ENCODE measurements at regions not wholly inside any gene's neighbourhood (a gene's known extent, or its start where the extent isn't known, plus 50 kb on each side); places are given as distances from the start of the nearest gene placed in this dataset.
"Not testable (repeated sequence)": the region's sequence is repeated elsewhere in the genome, so short reads cannot be mapped to it uniquely, and the experiment has no call there.

DNA sequence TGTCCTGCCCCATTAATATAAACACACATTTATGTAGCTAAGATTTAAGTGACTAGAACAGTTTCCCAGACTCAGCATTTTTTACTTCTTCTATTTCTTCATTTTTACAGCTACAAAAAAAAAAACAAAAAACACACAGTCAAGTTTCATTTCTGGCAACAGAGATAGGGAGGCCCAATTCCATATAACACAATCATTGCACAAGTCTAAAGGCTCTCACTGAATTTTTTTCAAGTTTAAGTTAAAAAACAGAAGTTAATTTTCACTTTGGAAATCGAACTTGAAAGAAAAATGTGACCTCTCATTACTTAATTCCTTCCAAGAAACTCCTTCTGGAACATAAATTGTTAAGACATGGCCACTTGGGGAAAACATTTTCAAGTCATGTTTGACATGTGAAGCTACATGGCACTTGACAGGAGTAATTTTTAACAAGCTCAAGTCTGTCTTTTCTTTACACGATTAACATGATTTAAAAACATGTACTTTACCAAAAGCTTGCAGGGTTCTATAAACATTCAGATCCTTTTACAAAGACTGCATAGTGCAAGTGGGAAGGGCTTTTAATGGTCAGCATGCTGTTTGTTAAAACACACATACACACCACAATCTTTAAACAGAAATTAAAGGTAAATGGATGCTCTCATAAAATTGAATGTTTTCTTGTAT, 100.1 kb upstream of the CCDC28A start:
- TF ChIP-seq, protein P1, sequence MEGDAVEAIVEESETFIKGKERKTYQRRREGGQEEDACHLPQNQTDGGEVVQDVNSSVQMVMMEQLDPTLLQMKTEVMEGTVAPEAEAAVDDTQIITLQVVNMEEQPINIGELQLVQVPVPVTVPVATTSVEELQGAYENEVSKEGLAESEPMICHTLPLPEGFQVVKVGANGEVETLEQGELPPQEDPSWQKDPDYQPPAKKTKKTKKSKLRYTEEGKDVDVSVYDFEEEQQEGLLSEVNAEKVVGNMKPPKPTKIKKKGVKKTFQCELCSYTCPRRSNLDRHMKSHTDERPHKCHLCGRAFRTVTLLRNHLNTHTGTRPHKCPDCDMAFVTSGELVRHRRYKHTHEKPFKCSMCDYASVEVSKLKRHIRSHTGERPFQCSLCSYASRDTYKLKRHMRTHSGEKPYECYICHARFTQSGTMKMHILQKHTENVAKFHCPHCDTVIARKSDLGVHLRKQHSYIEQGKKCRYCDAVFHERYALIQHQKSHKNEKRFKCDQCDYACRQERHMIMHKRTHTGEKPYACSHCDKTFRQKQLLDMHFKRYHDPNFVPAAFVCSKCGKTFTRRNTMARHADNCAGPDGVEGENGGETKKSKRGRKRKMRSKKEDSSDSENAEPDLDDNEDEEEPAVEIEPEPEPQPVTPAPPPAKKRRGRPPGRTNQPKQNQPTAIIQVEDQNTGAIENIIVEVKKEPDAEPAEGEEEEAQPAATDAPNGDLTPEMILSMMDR (IDR thresholded peaks at IDR 0.05; ENCODE audit: low read depth, low read length, missing control alignments) = no peak
- no peak overlapping the region for H3K27ac ChIP-seq
- H3K4me3 ChIP-seq (ENCODE audit: low read depth, low read length) = no peak overlapping the region
- in situ Hi-C loops (cut with HindIII; ENCODE audit: low pct_ligation_motif_present, low sequenced_read_pairs) = no loop called here
- no peaks in the 10 kb centered on the region for H3K36me3 ChIP-seq (replicated peaks)
- DNase-seq = no peak
- no peaks in the 10 kb centered on the region for H3K27me3 ChIP-seq (replicated peaks)

- H3K27ac ChIP-seq; in situ Hi-C loops (cut with HindIII; ENCODE audit: low pct_ligation_motif_present, low sequenced_read_pairs); DNase-seq; H3K27me3 ChIP-seq (replicated peaks); H3K36me3 ChIP-seq (replicated peaks); H3K4me3 ChIP-seq (ENCODE audit: low read depth, low read length): not testable (repeated sequence)
Observed at GRCh38 chr6:138674444-138674843, 99.1 kb upstream of the CCDC28A start.

DNA sequence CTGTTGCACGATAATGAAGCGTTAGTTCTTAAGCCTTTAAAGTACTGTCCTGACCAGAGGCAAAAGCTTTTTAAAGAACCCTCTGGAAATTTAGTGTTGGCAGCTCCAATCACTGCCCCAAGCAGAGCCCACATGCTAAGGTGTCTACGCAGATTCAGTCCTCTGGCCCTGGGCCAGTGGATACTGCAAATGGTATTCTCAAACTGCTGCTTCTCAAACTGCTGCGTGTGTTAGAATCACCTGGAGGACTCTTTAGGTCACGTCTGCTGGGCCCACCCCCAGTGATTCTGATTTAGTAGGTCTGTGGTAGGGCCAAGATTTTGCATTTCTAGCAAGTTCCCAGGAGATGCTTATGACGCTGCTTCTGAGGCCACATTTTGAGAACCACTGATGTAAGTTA, 96.0 kb upstream of the CCDC28A start:
- Histone ChIP-seq H3K27me3 (replicated peaks) (no peaks in the 10 kb centered on the region), H3K36me3 (replicated peaks) (no peaks in the 10 kb centered on the region), H3K27ac (no peak overlapping the region), H3K4me3 (ENCODE audit: low read depth, low read length) (no peak overlapping the region)
- no peak for DNase-seq
- TF ChIP-seq, protein P1 (IDR thresholded peaks at IDR 0.05; ENCODE audit: low read depth, low read length, missing control alignments) = no peak
- in situ Hi-C loops (cut with HindIII; ENCODE audit: low pct_ligation_motif_present, low sequenced_read_pairs) = no loop called here

DNA sequence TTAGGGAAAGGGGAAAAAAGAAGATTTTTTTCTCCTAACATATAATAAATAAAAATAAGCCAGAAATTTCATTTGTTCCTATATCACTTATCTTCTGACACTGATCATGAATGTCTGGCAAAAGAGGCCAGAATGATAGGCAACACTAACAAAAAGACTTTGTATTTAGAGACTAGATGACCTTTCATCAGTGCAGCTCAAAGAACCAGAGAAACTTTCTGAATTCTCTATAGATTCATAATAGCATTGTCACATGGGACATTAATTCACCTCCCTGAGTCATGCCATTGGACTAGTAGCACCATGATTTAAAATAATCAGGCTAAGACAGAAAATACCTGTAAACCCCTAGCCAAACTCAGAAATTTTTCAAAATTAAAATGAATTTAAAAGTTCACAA, 95.4 kb upstream of the CCDC28A start:
- Histone ChIP-seq H3K27ac (no peak overlapping the region), H3K27me3 (replicated peaks) (no peaks in the 10 kb centered on the region), H3K36me3 (replicated peaks) (no peaks in the 10 kb centered on the region), H3K4me3 (ENCODE audit: low read depth, low read length) (no peak overlapping the region)
- in situ Hi-C loops (cut with HindIII; ENCODE audit: low pct_ligation_motif_present, low sequenced_read_pairs) = no loop called here
- TF ChIP-seq, protein P1 (IDR thresholded peaks at IDR 0.05; ENCODE audit: low read depth, low read length, missing control alignments) = no peak
- DNase-seq = no peak

GRCh38 chr6:138680085-138680484, 93.5 kb upstream of the CCDC28A start:
- Histone ChIP-seq H3K27ac (no peak overlapping the region), H3K4me3 (ENCODE audit: low read depth, low read length) (no peak overlapping the region), H3K27me3 (replicated peaks) (no peaks in the 10 kb centered on the region), H3K36me3 (replicated peaks) (no peaks in the 10 kb centered on the region)
- no peak for DNase-seq
- TF ChIP-seq, protein P1 (IDR thresholded peaks at IDR 0.05; ENCODE audit: low read depth, low read length, missing control alignments) = no peak
- in situ Hi-C loops (cut with HindIII; ENCODE audit: low pct_ligation_motif_present, low sequenced_read_pairs) = no loop called here

DNA sequence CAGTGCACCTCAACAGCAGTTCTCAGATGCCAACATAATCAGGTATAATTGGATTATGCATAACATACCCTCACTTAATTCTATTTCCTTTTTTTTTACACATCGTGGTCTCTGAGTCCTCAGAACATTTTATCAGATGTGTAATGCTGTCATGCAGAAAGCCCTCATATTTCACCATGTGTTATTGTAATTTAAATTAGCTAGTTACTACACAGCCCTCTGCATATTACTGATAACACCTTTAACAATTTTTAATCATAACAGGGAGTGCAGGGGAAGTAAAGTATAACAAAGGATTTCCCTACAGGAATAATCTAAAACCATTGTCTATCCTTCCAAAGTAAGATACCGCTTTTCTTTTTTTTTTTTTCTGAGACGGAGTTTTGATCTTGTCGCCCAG, 91.9 kb upstream of the CCDC28A start:
- TF ChIP-seq, protein P1 (IDR thresholded peaks at IDR 0.05; ENCODE audit: low read depth, low read length, missing control alignments) = no peak

More for the DNA sequence above, 91.9 kb upstream of the CCDC28A start:
- DNase-seq = no peak
- Histone ChIP-seq H3K27ac (no peak overlapping the region), H3K27me3 (replicated peaks) (no peaks in the 10 kb centered on the region), H3K36me3 (replicated peaks) (no peaks in the 10 kb centered on the region), H3K4me3 (ENCODE audit: low read depth, low read length) (no peak overlapping the region)
- in situ Hi-C loops (cut with HindIII; ENCODE audit: low pct_ligation_motif_present, low sequenced_read_pairs) = no loop called here
